ENCODE measurements at regions not wholly inside any gene's neighbourhood (a gene's known extent, or its start where the extent isn't known, plus 50 kb on each side); places are given as distances from the start of the nearest gene placed in this dataset.

- TF ChIP-seq POLR2A (IDR thresholded peaks at IDR 0.05) (no peak), CTCF (IDR thresholded peaks at IDR 0.05) (no peak)
Observed at GRCh38 chr1:229037806-229038405, 233.0 kb upstream of the RAB4A start.
